Thyroid gland (tissue), 4 donors: ENCODE measurements at regions not wholly inside any gene's neighbourhood (a gene's known extent, or its start where the extent isn't known, plus 50 kb on each side); places are given as distances from the start of the nearest gene placed in this dataset.

Experiments
- DNase-seq, 2 donors: peaks; one replicate each; pipeline ENCODE4 v3.0.0-alpha.2; 2019
- H3K27ac ChIP-seq, 3 donors: fragments of 200-600 bp; sonication (generic); 1 replicate in 2 of 3; 2 replicates in 1 of 3; pipeline ENCODE4 v1.5.1; 2016 to 2019; ENCODE audit warnings: mild to moderate bottlenecking in 1 of 3, moderate library complexity in 1 of 3
- H3K27me3 ChIP-seq: fragments of 200-600 bp; sonication (generic); one replicate; pipeline ENCODE4 v1.5.1; 2019
- H3K36me3 ChIP-seq, 2 donors: fragments of 200-600 bp; sonication (generic); one replicate each; pipeline ENCODE4 v1.5.1; 2016 to 2019
- H3K4me1 ChIP-seq, 2 donors: fragments of 200-600 bp; sonication (generic); one replicate each; pipeline ENCODE4 v1.5.1; 2017 to 2019
- H3K4me3 ChIP-seq, 3 donors: fragments of 200-600 bp; sonication (generic); replicated peaks in 1 of 3; 1 replicate in 2 of 3; 2 replicates in 1 of 3; pipeline ENCODE4 v1.5.1; 2016; ENCODE audit warnings: mild to moderate bottlenecking in 1 of 3
- H3K9me3 ChIP-seq: fragments of 200-600 bp; sonication (generic); one replicate; pipeline ENCODE4 v1.5.1; 2017
- CTCF ChIP-seq, 6 experiments: fragments of 200-600 bp in 3 of 6; fragments of 450-650 bp in 3 of 6; sonication (generic) in 3 of 6; IDR thresholded peaks; one replicate each; pipeline ENCODE4 v1.5.1; 2016 to 2019; ENCODE audit warnings: antibody characterized with exemption in 6 of 6, mild to moderate bottlenecking in 2 of 6, inconsistent platforms in 1 of 6, moderate library complexity in 1 of 6
- POLR2A ChIP-seq, 2 donors: fragments of 450-650 bp; IDR thresholded peaks; one replicate each; pipeline ENCODE4 v1.6.1; 2017; ENCODE audit warnings: antibody characterized with exemption in 2 of 2, mild to moderate bottlenecking in 2 of 2, moderate library complexity in 1 of 2
- WGBS, 2 donors: methylation state at CpG; one replicate each; pipeline ENCODE4 v1.1.5; 2017; 5-methylcytosine and 5-hydroxymethylcytosine counted together
- intact Hi-C: fragments of 100-400 bp; cut with DNase I; formaldehyde crosslinking; loops from one replicate; pipeline ENCODE4 v1.15.1; 2023

- no peaks in the 10 kb centered on the region for H3K27me3 ChIP-seq
- no peak overlapping the region for H3K4me3 ChIP-seq
- WGBS, 2 donors = 84 to 90% methylated on average over 9 of the region's 9 CpGs
- DNase-seq = no peak
- no peaks in the 10 kb centered on the region for H3K36me3 ChIP-seq
- H3K4me1 ChIP-seq = peaks cover 27 to 67% of the 10 kb centered on the region in 2 donors
- intact Hi-C loops = no loop called here
- peak overlapping the region; percentile 63 to 90 (median 88) for H3K27ac ChIP-seq
- no peaks in the 10 kb centered on the region for H3K9me3 ChIP-seq
- TF ChIP-seq CTCF (IDR thresholded peaks at IDR 0.05) = no peak
- no peak for TF ChIP-seq POLR2A (IDR thresholded peaks at IDR 0.05)
Observed at GRCh38 chr1:234971586-234972297, 156.9 kb downstream of the TOMM20 start.

DNA sequence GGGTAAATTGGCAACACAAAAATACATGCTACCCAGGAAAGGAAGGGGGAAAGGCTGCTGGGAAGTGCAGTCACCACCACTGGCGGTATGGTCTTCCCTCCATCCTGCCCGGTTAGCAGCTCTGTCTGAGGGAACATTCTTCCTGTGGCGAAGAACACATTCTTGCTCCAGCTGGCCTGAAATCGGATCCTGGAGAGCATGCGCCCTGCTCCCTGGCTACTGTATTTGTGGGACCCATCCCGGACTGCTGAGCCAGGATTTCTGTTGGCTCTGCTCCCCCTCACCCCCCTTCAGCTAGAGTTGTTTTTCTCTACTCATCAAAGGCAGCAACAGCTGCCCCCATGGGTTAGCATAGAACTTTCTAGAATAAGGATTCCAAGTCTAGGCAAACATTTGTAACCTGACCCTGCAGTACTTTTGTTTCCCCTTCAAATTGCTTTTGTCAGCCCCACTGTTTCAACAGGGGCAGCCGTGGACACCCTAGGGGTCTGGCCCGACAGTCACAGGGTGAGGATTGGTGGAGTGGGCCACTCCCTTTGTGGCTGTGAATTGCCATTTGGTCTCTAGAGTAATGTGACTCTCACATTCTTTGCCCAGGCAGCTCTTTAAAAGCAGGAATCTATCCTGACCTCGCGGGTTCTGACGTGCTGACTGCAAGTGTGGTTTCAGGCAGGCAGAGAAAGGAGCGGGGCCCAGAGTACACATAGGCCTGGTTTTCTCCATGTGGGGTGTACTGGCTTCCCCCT, 157.7 kb downstream of the TOMM20 start:
- Histone ChIP-seq H3K27me3 (no peaks in the 10 kb centered on the region), H3K4me1 (peaks cover 27 to 63% of the 10 kb centered on the region in 2 donors), H3K9me3 (no peaks in the 10 kb centered on the region), H3K27ac (peak overlapping the region; percentile 63 to 90 (median 88)), H3K36me3 (no peaks in the 10 kb centered on the region), H3K4me3 (no peak overlapping the region)
- TF ChIP-seq CTCF (IDR thresholded peaks at IDR 0.05) (peak in 1 of 6 experiments; percentile 11), POLR2A (IDR thresholded peaks at IDR 0.05) (peak in 1 of 2 donors; percentile 48)
- DNase-seq = peak; percentile 76 to 82
- 39 to 49% methylated on average over 12 of the region's 12 CpGs for WGBS, 2 donors
- intact Hi-C loops = no loop called here

DNA sequence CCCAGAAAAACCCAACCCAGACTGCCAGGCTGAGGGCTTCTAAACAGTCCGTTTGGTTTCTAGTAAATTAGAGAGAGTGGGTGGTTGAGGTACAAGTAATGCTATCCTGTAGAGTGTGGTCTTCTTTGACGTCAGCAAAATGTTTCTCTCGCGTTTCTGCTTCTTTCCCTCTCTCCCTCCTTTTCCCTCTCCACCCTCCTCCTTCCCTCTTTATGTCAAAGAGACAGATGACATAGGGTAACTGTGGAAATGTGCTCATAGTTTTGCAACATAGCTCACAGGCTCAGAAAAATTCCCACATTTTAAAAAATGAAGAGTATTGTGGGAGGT, 158.3 kb downstream of the TOMM20 start:
- H3K4me1 ChIP-seq = peaks cover 26 to 59% of the 10 kb centered on the region in 2 donors
- 55 to 57% methylated on average over 4 of the region's 4 CpGs for WGBS, 2 donors
- H3K9me3 ChIP-seq = no peaks in the 10 kb centered on the region
- no peak for DNase-seq
- no peaks in the 10 kb centered on the region for H3K36me3 ChIP-seq
- TF ChIP-seq POLR2A (IDR thresholded peaks at IDR 0.05) (no peak), CTCF (IDR thresholded peaks at IDR 0.05) (no peak)
- no peak overlapping the region for H3K4me3 ChIP-seq
- H3K27ac ChIP-seq = peak overlapping the region; percentile 60 to 90 (median 88)
- intact Hi-C loops = no loop called here
- no peaks in the 10 kb centered on the region for H3K27me3 ChIP-seq

DNA sequence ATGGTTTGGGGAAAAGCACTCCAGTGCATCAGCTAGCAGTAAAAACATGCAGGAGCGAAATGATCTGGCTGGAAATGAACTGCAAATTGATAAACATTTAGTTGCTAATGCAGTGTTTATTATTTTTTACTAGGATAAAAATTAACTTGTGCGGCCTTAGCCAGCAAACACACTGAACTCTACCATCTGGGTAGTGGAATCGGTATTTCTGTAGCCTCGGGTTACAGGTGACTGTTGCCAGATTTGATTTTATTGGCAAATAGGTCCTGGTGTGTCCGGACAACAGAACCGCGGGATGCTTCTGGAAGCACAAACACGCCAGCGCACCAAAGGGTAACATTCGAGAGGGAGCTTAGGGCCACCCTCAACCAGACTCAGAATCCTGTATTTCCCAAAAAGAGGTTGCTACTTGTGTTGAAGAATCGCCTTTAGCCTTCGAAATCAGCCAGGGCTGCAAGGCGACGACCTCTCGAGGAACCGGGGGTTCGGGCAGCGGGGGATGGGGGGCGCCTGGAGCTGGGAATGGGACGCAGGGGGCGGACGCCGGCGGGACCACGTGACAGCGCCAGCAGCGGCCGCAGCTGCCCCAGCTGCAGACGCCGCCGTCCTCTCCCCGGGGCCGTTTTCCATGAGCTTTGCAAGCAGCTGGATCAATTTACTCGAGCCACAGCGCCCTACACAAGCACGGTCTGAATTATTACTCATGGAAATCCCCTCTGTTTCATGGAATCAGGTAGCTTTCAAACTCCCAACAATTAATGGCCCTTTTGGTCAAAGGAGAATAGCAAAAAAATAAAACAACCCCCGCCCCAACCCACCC, 158.8 kb downstream of the TOMM20 start:
- WGBS, 2 donors = 27 to 33% methylated on average over 20 to 22 of the region's 37 CpGs

More for the DNA sequence above, 158.8 kb downstream of the TOMM20 start:
- Histone ChIP-seq H3K9me3 (no peaks in the 10 kb centered on the region), H3K4me3 (peak overlapping the region in 1 of 3 donors; percentile 12), H3K27me3 (no peaks in the 10 kb centered on the region), H3K36me3 (no peaks in the 10 kb centered on the region), H3K4me1 (peaks cover 20 to 59% of the 10 kb centered on the region in 2 donors), H3K27ac (peak overlapping the region; percentile 60 to 90 (median 88))
- intact Hi-C loops = no loop called here
- TF ChIP-seq CTCF (IDR thresholded peaks at IDR 0.05) (no peak), POLR2A (IDR thresholded peaks at IDR 0.05) (no peak)
- peak; percentile 52 to 59 for DNase-seq
